Immature natural killer cell (primary cell): ENCODE measurements at regions not wholly inside any gene's neighbourhood (a gene's known extent, or its start where the extent isn't known, plus 50 kb on each side); places are given as distances from the start of the nearest gene placed in this dataset.
A peak's percentile ranks its signal among the peaks of the same experiment; 100 is the strongest.
"Not testable (repeated sequence)": the region's sequence is repeated elsewhere in the genome, so short reads cannot be mapped to it uniquely, and the experiment has no call there.

Experiments used
- DNase-seq, 3 donors: peaks; one replicate each; pipeline ENCODE4 v3.0.0; 2022; ENCODE audit warnings: mixed read lengths in 1 of 3
- H3K27ac Mint-ChIP-seq, 6 donors: one replicate each; pipeline ENCODE4 v1.8.0; 2020; ENCODE audit warnings: mixed read lengths in 6 of 6, mild to moderate bottlenecking in 5 of 6, inconsistent platforms in 4 of 6, moderate library complexity in 3 of 6
- H3K27me3 Mint-ChIP-seq, 3 donors: one replicate each; pipeline ENCODE4 v1.8.0; 2020 to 2021; ENCODE audit warnings: low read depth in 3 of 3, mild to moderate bottlenecking in 3 of 3, mixed read lengths in 3 of 3, moderate library complexity in 3 of 3, inconsistent platforms in 1 of 3
- H3K36me3 Mint-ChIP-seq, 3 donors: one replicate each; pipeline ENCODE4 v1.8.0; 2020; ENCODE audit warnings: mixed read lengths in 3 of 3, inconsistent platforms in 2 of 3, mild to moderate bottlenecking in 2 of 3
- H3K4me1 Mint-ChIP-seq, 2 donors: one replicate each; pipeline ENCODE4 v1.8.0; 2020; ENCODE audit warnings: inconsistent platforms in 2 of 2, mild to moderate bottlenecking in 2 of 2, mixed read lengths in 2 of 2, moderate library complexity in 1 of 2
- H3K4me3 Mint-ChIP-seq, 5 donors: one replicate each; pipeline ENCODE4 v1.8.0; 2020; ENCODE audit warnings: mild to moderate bottlenecking in 5 of 5, mixed read lengths in 5 of 5, inconsistent platforms in 3 of 5, moderate library complexity in 3 of 5
- H3K9me3 Mint-ChIP-seq, 6 donors: one replicate each; pipeline ENCODE4 v1.8.0; 2020; ENCODE audit warnings: mild to moderate bottlenecking in 6 of 6, mixed read lengths in 6 of 6, inconsistent platforms in 4 of 6, moderate library complexity in 3 of 6

GRCh38 chr7:66443946-66444345 is 184.7 kb upstream of the KCTD7 start:
- Mint-ChIP-seq H3K4me1 (no peaks in the 10 kb centered on the region), H3K36me3 (peaks cover 3 to 9% (median 6%) of the 10 kb centered on the region in 3 donors), H3K9me3 (no peaks in the 10 kb centered on the region), H3K27ac (no peak overlapping the region), H3K4me3 (no peak overlapping the region), H3K27me3 (no peaks in the 10 kb centered on the region)
- no peak for DNase-seq

GRCh38 chr7:66447007-66447406 is 181.7 kb upstream of the KCTD7 start:
- peaks cover 13 to 29% (median 13%) of the 10 kb centered on the region in 3 donors for H3K36me3 Mint-ChIP-seq
- not testable (repeated sequence) for H3K4me3 Mint-ChIP-seq

GRCh38 chr7:66450814-66451213 is 177.9 kb upstream of the KCTD7 start:
- H3K36me3 Mint-ChIP-seq, result peaks cover 13 to 44% (median 18%) of the 10 kb centered on the region in 3 donors
- H3K27ac Mint-ChIP-seq, H3K27me3 Mint-ChIP-seq, H3K9me3 Mint-ChIP-seq, H3K4me3 Mint-ChIP-seq, H3K4me1 Mint-ChIP-seq, DNase-seq: not testable (repeated sequence)

More at GRCh38 chr7:66447007-66447406, 181.7 kb upstream of the KCTD7 start:
- not testable (repeated sequence) for H3K27ac Mint-ChIP-seq, DNase-seq, H3K27me3 Mint-ChIP-seq, H3K4me1 Mint-ChIP-seq, H3K9me3 Mint-ChIP-seq

- H3K4me3 Mint-ChIP-seq, H3K4me1 Mint-ChIP-seq, H3K27ac Mint-ChIP-seq, H3K9me3 Mint-ChIP-seq, DNase-seq, H3K27me3 Mint-ChIP-seq: not testable (repeated sequence)
- H3K36me3 Mint-ChIP-seq, result peaks cover 13 to 44% (median 18%) of the 10 kb centered on the region in 3 donors
These were observed 177.0 kb upstream of the KCTD7 start for GRCh38 chr7:66451713-66452112.

- no peak for DNase-seq
- Mint-ChIP-seq H3K4me3 (no peak overlapping the region), H3K27ac (no peak overlapping the region), H3K36me3 (peaks cover 13 to 41% (median 18%) of the 10 kb centered on the region in 3 donors), H3K4me1 (peaks cover 6 to 7% of the 10 kb centered on the region in 2 donors), H3K27me3 (no peaks in the 10 kb centered on the region), H3K9me3 (no peaks in the 10 kb centered on the region)
These were observed 176.5 kb upstream of the KCTD7 start for GRCh38 chr7:66452165-66452564.

GRCh38 chr7:66453340-66453739 is 175.3 kb upstream of the KCTD7 start:
- Mint-ChIP-seq H3K27ac (no peak overlapping the region), H3K36me3 (peaks cover 13 to 40% (median 18%) of the 10 kb centered on the region in 3 donors), H3K27me3 (no peaks in the 10 kb centered on the region)

GRCh38 chr7:66454600-66455225 is 174.0 kb upstream of the KCTD7 start:
- DNase-seq, result no peak
- peak overlapping the region in 1 of 5 donors; percentile 6 for H3K4me3 Mint-ChIP-seq
- peak overlapping the region in 4 of 6 donors; percentile 2 to 53 (median 6) for H3K27ac Mint-ChIP-seq
- H3K36me3 Mint-ChIP-seq, result peaks cover 6 to 29% (median 13%) of the 10 kb centered on the region in 3 donors
- H3K4me1 Mint-ChIP-seq, result peaks cover 7 to 17% of the 10 kb centered on the region in 2 donors
- H3K27me3 Mint-ChIP-seq, result no peaks in the 10 kb centered on the region
- H3K9me3 Mint-ChIP-seq, result no peaks in the 10 kb centered on the region

More at GRCh38 chr7:66453340-66453739, 175.3 kb upstream of the KCTD7 start:
- no peak for DNase-seq
- Mint-ChIP-seq H3K4me3 (no peak overlapping the region), H3K4me1 (peaks cover 6 to 7% of the 10 kb centered on the region in 2 donors), H3K9me3 (no peaks in the 10 kb centered on the region)

- H3K9me3 Mint-ChIP-seq, H3K27me3 Mint-ChIP-seq: not testable (repeated sequence)
- H3K4me1 Mint-ChIP-seq, result peaks cover 7 to 21% of the 10 kb centered on the region in 2 donors
These were observed 173.2 kb upstream of the KCTD7 start for GRCh38 chr7:66455432-66455831.

GRCh38 chr7:66456431-66456830 is 172.2 kb upstream of the KCTD7 start:
- DNase-seq, H3K27me3 Mint-ChIP-seq, H3K9me3 Mint-ChIP-seq, H3K4me3 Mint-ChIP-seq, H3K27ac Mint-ChIP-seq: not testable (repeated sequence)
- H3K4me1 Mint-ChIP-seq, result peaks cover 10 to 28% of the 10 kb centered on the region in 2 donors
- H3K36me3 Mint-ChIP-seq, result peaks cover 2 to 15% (median 9%) of the 10 kb centered on the region in 3 donors

More at GRCh38 chr7:66455432-66455831, 173.2 kb upstream of the KCTD7 start:
- not testable (repeated sequence) for H3K4me3 Mint-ChIP-seq, DNase-seq
- Mint-ChIP-seq H3K27ac (peak overlapping the region in 3 of 6 donors; percentile 2 to 53 (median 3)), H3K36me3 (peaks cover 5 to 23% (median 13%) of the 10 kb centered on the region in 3 donors)

GRCh38 chr7:66458991-66459390 is 169.7 kb upstream of the KCTD7 start:
- Mint-ChIP-seq H3K36me3 (peaks cover 6 to 16% (median 8%) of the 10 kb centered on the region in 3 donors), H3K4me1 (peaks cover 8 to 28% of the 10 kb centered on the region in 2 donors)
- not testable (repeated sequence) for H3K9me3 Mint-ChIP-seq, H3K27ac Mint-ChIP-seq, H3K4me3 Mint-ChIP-seq, H3K27me3 Mint-ChIP-seq, DNase-seq

- not testable (repeated sequence) for DNase-seq, H3K9me3 Mint-ChIP-seq, H3K4me3 Mint-ChIP-seq, H3K27me3 Mint-ChIP-seq
- Mint-ChIP-seq H3K36me3 (peaks cover 5 to 12% (median 8%) of the 10 kb centered on the region in 3 donors), H3K4me1 (peaks cover 5 to 24% of the 10 kb centered on the region in 2 donors), H3K27ac (peak overlapping the region in 2 of 6 donors; percentile 0 to 1)
These were observed 168.8 kb upstream of the KCTD7 start for GRCh38 chr7:66459783-66460413.

GRCh38 chr7:66460921-66461361 is 167.7 kb upstream of the KCTD7 start:
- Mint-ChIP-seq H3K36me3 (peaks cover 0 to 8% (median 8%) of the 10 kb centered on the region in 3 donors), H3K4me1 (peaks cover 3 to 27% of the 10 kb centered on the region in 2 donors), H3K4me3 (no peak overlapping the region), H3K27ac (no peak overlapping the region), H3K27me3 (no peaks in the 10 kb centered on the region), H3K9me3 (peaks cover 0 to 4% (median 0%) of the 10 kb centered on the region in 6 donors)
- no peak for DNase-seq

- not testable (repeated sequence) for H3K27me3 Mint-ChIP-seq, H3K36me3 Mint-ChIP-seq, DNase-seq, H3K4me3 Mint-ChIP-seq, H3K9me3 Mint-ChIP-seq, H3K27ac Mint-ChIP-seq
- peaks cover 3 to 27% of the 10 kb centered on the region in 2 donors for H3K4me1 Mint-ChIP-seq
These were observed 167.3 kb upstream of the KCTD7 start for GRCh38 chr7:66461397-66461796.

- DNase-seq, H3K27me3 Mint-ChIP-seq, H3K9me3 Mint-ChIP-seq, H3K4me3 Mint-ChIP-seq, H3K27ac Mint-ChIP-seq, H3K36me3 Mint-ChIP-seq: not testable (repeated sequence)
- peaks cover 3 to 27% of the 10 kb centered on the region in 2 donors for H3K4me1 Mint-ChIP-seq
These were observed 165.8 kb upstream of the KCTD7 start for GRCh38 chr7:66462831-66463230.
